Activated CD8-positive, alpha-beta memory T cell treated with anti-CD3 and anti-CD28 coated beads for 24 hours (primary cell): ENCODE measurements at regions not wholly inside any gene's neighbourhood (a gene's known extent, or its start where the extent isn't known, plus 50 kb on each side); places are given as distances from the start of the nearest gene placed in this dataset.

Experiments used
- DNase-seq: peaks from one replicate; pipeline ENCODE4 v3.0.0-alpha.2; 2020

GRCh38 chr5:107129051-107129450, 541.7 kb downstream of the EFNA5 start:
- no peak for DNase-seq

- no peak for DNase-seq
Measured at GRCh38 chr5:107127878-107128277, 542.9 kb downstream of the EFNA5 start.

GRCh38 chr5:107126341-107126740, 544.4 kb downstream of the EFNA5 start:
- no peak for DNase-seq

- no peak for DNase-seq
Measured at GRCh38 chr5:107124376-107124775, 546.4 kb downstream of the EFNA5 start.

- no peak for DNase-seq
Measured at GRCh38 chr5:107123014-107123413, 547.7 kb downstream of the EFNA5 start.

GRCh38 chr5:107121793-107122519, 548.8 kb downstream of the EFNA5 start:
- no peak for DNase-seq

GRCh38 chr5:107119656-107120055, 551.1 kb downstream of the EFNA5 start:
- no peak for DNase-seq

- no peak for DNase-seq
Measured at GRCh38 chr5:107118184-107119019, 552.3 kb downstream of the EFNA5 start.

- DNase-seq: no peak
Measured at GRCh38 chr5:107112216-107112615, 558.5 kb downstream of the EFNA5 start.

GRCh38 chr5:107104040-107104995, 566.4 kb downstream of the EFNA5 start:
- DNase-seq: no peak

GRCh38 chr5:107103522-107103921, 567.2 kb downstream of the EFNA5 start:
- no peak for DNase-seq

- no peak for DNase-seq
Measured at GRCh38 chr5:107100121-107100520, 570.6 kb downstream of the EFNA5 start.

- DNase-seq: no peak
Measured at GRCh38 chr5:107099506-107099905, 571.2 kb downstream of the EFNA5 start.

GRCh38 chr5:107092695-107093094, 578.0 kb downstream of the EFNA5 start:
- no peak for DNase-seq

- DNase-seq: no peak
Measured at GRCh38 chr5:107090506-107090905, 580.2 kb downstream of the EFNA5 start.

- no peak for DNase-seq
Measured at GRCh38 chr5:107088907-107089306, 581.8 kb downstream of the EFNA5 start.

- DNase-seq: no peak
Measured at GRCh38 chr5:107085572-107085971, 585.2 kb downstream of the EFNA5 start.

- DNase-seq: no peak
Measured at GRCh38 chr5:107074996-107075395, 595.7 kb downstream of the EFNA5 start.

GRCh38 chr5:107072967-107073366, 597.8 kb downstream of the EFNA5 start:
- DNase-seq: no peak

GRCh38 chr5:107072440-107072839, 598.3 kb downstream of the EFNA5 start:
- DNase-seq: no peak

GRCh38 chr5:107068782-107069181, 602.0 kb downstream of the EFNA5 start:
- no peak for DNase-seq

GRCh38 chr5:107067395-107067794, 603.3 kb downstream of the EFNA5 start:
- DNase-seq: no peak

GRCh38 chr5:107063511-107063910, 607.2 kb downstream of the EFNA5 start:
- DNase-seq: no peak
